ENCODE measurements at regions not wholly inside any gene's neighbourhood (a gene's known extent, or its start where the extent isn't known, plus 50 kb on each side); places are given as distances from the start of the nearest gene placed in this dataset.
"Not testable (repeated sequence)": the region's sequence is repeated elsewhere in the genome, so short reads cannot be mapped to it uniquely, and the experiment has no call there.

- H3K4me3 ChIP-seq (ENCODE audit: low read length) = no peak overlapping the region
- DNase-seq (ENCODE audit: low read depth, low spot score) = no peak
Observed at GRCh38 chr5:51997500-51997899, 614.3 kb downstream of the ISL1 start.

GRCh38 chr5:51997949-51998348 is 614.7 kb downstream of the ISL1 start:
- no peak overlapping the region for H3K4me3 ChIP-seq (ENCODE audit: low read length)
- DNase-seq (ENCODE audit: low read depth, low spot score) = no peak

- DNase-seq (ENCODE audit: low read depth, low spot score) = peak; percentile 14
- no peak overlapping the region for H3K4me3 ChIP-seq (ENCODE audit: low read length)
Observed at GRCh38 chr5:52007230-52007858, 624.1 kb downstream of the ISL1 start.

- DNase-seq (ENCODE audit: low read depth, low spot score) = no peak
- no peak overlapping the region for H3K4me3 ChIP-seq (ENCODE audit: low read length)
Observed at GRCh38 chr5:52010454-52010853, 627.2 kb downstream of the ISL1 start.

- no peak for DNase-seq (ENCODE audit: low read depth, low spot score)
Observed at GRCh38 chr5:52013523-52013922, 630.3 kb downstream of the ISL1 start.

GRCh38 chr5:52015760-52016159 is 632.5 kb downstream of the ISL1 start:
- no peak overlapping the region for H3K4me3 ChIP-seq (ENCODE audit: low read length)
- no peak for DNase-seq (ENCODE audit: low read depth, low spot score)

More at GRCh38 chr5:52013523-52013922, 630.3 kb downstream of the ISL1 start:
- no peak overlapping the region for H3K4me3 ChIP-seq (ENCODE audit: low read length)

- no peak overlapping the region for H3K4me3 ChIP-seq (ENCODE audit: low read length)
- DNase-seq (ENCODE audit: low read depth, low spot score) = no peak
Observed at GRCh38 chr5:52017567-52017966, 634.3 kb downstream of the ISL1 start.

GRCh38 chr5:52024359-52024758 is 641.1 kb downstream of the ISL1 start:
- no peak for DNase-seq (ENCODE audit: low read depth, low spot score)
- no peak overlapping the region for H3K4me3 ChIP-seq (ENCODE audit: low read length)

- DNase-seq (ENCODE audit: low read depth, low spot score); H3K4me3 ChIP-seq (ENCODE audit: low read length): not testable (repeated sequence)
Observed at GRCh38 chr5:52029836-52030235, 646.6 kb downstream of the ISL1 start.

GRCh38 chr5:52041842-52042241 is 658.6 kb downstream of the ISL1 start:
- no peak for DNase-seq (ENCODE audit: low read depth, low spot score)
- H3K4me3 ChIP-seq (ENCODE audit: low read length) = no peak overlapping the region

GRCh38 chr5:52043137-52043536 is 659.9 kb downstream of the ISL1 start:
- H3K4me3 ChIP-seq (ENCODE audit: low read length) = no peak overlapping the region
- DNase-seq (ENCODE audit: low read depth, low spot score) = no peak

- DNase-seq (ENCODE audit: low read depth, low spot score) = no peak
- no peak overlapping the region for H3K4me3 ChIP-seq (ENCODE audit: low read length)
Observed at GRCh38 chr5:52043543-52043942, 660.3 kb downstream of the ISL1 start.

GRCh38 chr5:52051759-52052158 is 668.5 kb downstream of the ISL1 start:
- no peak overlapping the region for H3K4me3 ChIP-seq (ENCODE audit: low read length)
- DNase-seq (ENCODE audit: low read depth, low spot score) = no peak

GRCh38 chr5:52063186-52063585 is 679.9 kb downstream of the ISL1 start:
- no peak overlapping the region for H3K4me3 ChIP-seq (ENCODE audit: low read length)
- DNase-seq (ENCODE audit: low read depth, low spot score) = no peak

GRCh38 chr5:52065182-52065581 is 681.9 kb downstream of the ISL1 start:
- H3K4me3 ChIP-seq (ENCODE audit: low read length) = no peak overlapping the region
- DNase-seq (ENCODE audit: low read depth, low spot score) = no peak

GRCh38 chr5:52069997-52070396 is 686.7 kb downstream of the ISL1 start:
- no peak overlapping the region for H3K4me3 ChIP-seq (ENCODE audit: low read length)
- DNase-seq (ENCODE audit: low read depth, low spot score) = no peak

GRCh38 chr5:52073993-52074689 is 690.9 kb downstream of the ISL1 start:
- DNase-seq (ENCODE audit: low read depth, low spot score) = no peak
- no peak overlapping the region for H3K4me3 ChIP-seq (ENCODE audit: low read length)

GRCh38 chr5:52077941-52078815 is 694.9 kb downstream of the ISL1 start:
- H3K4me3 ChIP-seq (ENCODE audit: low read length) = no peak overlapping the region
- no peak for DNase-seq (ENCODE audit: low read depth, low spot score)

GRCh38 chr5:52102311-52102710 is 685.4 kb upstream of the ITGA1 start:
- not testable (repeated sequence) for H3K4me3 ChIP-seq (ENCODE audit: low read length); DNase-seq (ENCODE audit: low read depth, low spot score)
